GM13977 (cell line): ENCODE measurements at regions not wholly inside any gene's neighbourhood (a gene's known extent, or its start where the extent isn't known, plus 50 kb on each side); places are given as distances from the start of the nearest gene placed in this dataset.
"Not testable (repeated sequence)": the region's sequence is repeated elsewhere in the genome, so short reads cannot be mapped to it uniquely, and the experiment has no call there.

Source experiments
- DNase-seq: peaks from one replicate; pipeline ENCODE4 v3.0.0; 2012; ENCODE audit warnings: low spot score
- in situ Hi-C: fragments of 300-500 bp; cut with MboI; formaldehyde crosslinking; loops from one replicate; pipeline ENCODE4 v1.12.0; 2022; ENCODE audit warnings: low sequenced_read_pairs, low pct_unique_long_range_greater_than_20kb, mixed read lengths, inconsistent platforms; ENCODE audit not compliant: unreplicated experiment
- TF ChIP-seq, protein P1 (sequence below): IDR thresholded peaks from 2 replicates; pipeline ENCODE4 v1.5.1; 2012; ENCODE audit warnings: mild to moderate bottlenecking, control low read depth; ENCODE audit not compliant: insufficient read depth; ENCODE audit errors: extremely low read depth, missing control alignments

DNA sequence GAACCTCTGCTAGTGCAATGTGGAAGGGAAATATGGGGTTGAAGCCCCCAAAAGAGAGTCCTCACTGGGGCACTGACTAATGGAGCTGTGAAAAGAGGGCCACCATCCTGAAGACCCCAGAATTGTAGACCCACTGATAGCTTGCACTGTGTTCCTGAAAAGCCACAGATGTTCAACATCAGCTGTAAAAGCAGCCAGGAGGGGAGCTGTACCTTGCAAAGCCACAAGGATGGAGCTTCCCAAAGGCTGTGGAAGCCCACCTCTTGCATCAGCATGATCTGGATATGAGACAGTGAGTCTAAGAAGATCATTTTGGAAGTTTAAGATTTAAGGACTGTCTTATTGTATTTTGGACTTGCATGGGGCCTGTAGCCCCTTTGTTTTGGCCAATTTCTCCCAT is 125.8 kb upstream of the TGFBR2 start:
- TF ChIP-seq, protein P1, sequence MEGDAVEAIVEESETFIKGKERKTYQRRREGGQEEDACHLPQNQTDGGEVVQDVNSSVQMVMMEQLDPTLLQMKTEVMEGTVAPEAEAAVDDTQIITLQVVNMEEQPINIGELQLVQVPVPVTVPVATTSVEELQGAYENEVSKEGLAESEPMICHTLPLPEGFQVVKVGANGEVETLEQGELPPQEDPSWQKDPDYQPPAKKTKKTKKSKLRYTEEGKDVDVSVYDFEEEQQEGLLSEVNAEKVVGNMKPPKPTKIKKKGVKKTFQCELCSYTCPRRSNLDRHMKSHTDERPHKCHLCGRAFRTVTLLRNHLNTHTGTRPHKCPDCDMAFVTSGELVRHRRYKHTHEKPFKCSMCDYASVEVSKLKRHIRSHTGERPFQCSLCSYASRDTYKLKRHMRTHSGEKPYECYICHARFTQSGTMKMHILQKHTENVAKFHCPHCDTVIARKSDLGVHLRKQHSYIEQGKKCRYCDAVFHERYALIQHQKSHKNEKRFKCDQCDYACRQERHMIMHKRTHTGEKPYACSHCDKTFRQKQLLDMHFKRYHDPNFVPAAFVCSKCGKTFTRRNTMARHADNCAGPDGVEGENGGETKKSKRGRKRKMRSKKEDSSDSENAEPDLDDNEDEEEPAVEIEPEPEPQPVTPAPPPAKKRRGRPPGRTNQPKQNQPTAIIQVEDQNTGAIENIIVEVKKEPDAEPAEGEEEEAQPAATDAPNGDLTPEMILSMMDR: no peak
- in situ Hi-C loops: no loop called here
- DNase-seq: no peak

DNA sequence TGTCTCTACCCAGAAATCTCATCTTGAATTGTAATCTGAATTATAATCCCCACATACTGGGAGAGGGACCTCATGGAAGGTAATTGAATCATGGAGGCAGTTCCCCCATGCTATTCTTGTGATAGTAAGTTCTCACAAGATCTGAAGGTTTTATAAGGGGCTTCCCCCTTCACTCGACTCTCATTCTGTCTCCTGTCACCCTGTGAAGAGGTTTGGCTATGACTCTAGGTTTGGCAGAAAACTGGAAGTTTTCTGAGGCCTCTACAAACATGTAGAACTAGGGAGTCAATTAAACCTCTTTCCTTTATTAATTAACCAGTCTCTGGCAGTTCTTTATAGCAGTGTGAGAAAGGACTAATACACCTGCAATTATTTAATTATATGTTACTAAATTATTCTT is 125.2 kb upstream of the TGFBR2 start:
- no peak for DNase-seq
- in situ Hi-C loops: no loop called here
- TF ChIP-seq, protein P1: no peak

DNA sequence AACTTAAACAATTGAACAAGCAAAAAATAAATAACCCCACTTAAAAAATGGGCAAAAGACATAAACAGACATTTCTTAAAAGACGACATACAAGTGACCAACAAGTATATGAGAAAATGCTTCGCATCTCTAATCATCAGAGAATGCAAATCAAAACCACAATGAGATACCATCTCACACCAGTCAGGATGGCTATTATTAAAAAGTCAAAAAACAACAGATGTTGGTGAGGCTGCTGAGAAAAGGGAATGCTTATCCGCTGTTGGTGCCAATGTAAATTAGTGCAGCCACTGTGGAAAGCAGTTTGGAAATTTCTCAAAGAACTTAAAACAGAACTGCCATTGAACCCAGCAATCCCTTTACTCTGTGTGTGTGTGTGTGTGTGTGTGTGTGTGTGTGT is 122.2 kb upstream of the TGFBR2 start:
- in situ Hi-C loops, DNase-seq: not testable (repeated sequence)

DNA sequence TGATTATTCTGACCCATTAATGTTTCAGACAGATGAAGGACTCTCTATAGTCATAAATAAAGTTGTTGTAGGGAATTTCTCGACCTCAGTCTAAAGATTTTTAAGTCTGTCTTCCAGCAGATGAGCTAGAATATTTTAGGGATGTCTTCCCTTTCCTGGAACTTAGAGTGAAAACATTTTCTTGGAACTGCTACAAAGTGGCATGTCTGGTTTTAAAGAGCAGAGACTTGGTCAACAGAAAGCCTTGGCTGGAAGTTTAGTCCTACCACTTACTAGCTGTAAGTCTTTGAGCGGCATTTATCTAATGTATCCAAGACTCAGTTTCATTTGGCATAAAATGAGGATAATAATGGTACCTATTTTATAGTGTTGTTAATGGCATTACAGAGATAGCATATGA is 120.0 kb upstream of the TGFBR2 start:
- TF ChIP-seq, protein P1: no peak
- no peak for DNase-seq
- in situ Hi-C loops: no loop called here

DNA sequence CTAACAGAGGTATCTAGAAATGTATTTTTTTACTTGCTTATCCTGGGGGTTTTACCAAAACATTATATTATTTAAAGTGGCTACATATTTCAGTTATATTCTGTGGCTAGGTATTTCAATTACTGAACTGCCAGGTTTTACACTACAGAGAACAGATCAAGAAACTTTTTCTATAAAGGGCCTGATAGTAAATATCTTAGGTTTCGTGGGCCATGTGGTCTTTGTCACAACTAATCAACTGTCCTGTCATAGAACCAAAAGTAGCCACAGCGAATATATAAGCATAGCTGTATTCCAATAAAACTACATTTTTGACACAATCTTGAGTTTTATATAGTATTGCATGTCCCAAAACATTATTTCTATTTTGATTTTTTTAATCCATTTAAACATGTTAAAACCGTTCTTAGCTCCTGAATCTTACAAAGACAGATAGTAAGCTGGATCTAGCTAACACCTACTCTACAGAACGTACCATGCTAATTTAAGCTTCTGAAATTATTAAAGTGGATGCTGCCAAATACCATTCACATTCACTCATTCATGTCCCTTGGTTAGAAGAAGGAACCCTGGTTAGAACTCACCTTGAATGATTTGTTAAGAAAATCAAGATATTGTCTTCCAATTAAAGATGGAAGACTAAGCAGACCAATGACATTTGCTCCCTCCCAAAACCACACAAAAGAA is 118.2 kb upstream of the TGFBR2 start:
- TF ChIP-seq, protein P1: no peak
- DNase-seq: no peak
- in situ Hi-C loops: no loop called here

DNA sequence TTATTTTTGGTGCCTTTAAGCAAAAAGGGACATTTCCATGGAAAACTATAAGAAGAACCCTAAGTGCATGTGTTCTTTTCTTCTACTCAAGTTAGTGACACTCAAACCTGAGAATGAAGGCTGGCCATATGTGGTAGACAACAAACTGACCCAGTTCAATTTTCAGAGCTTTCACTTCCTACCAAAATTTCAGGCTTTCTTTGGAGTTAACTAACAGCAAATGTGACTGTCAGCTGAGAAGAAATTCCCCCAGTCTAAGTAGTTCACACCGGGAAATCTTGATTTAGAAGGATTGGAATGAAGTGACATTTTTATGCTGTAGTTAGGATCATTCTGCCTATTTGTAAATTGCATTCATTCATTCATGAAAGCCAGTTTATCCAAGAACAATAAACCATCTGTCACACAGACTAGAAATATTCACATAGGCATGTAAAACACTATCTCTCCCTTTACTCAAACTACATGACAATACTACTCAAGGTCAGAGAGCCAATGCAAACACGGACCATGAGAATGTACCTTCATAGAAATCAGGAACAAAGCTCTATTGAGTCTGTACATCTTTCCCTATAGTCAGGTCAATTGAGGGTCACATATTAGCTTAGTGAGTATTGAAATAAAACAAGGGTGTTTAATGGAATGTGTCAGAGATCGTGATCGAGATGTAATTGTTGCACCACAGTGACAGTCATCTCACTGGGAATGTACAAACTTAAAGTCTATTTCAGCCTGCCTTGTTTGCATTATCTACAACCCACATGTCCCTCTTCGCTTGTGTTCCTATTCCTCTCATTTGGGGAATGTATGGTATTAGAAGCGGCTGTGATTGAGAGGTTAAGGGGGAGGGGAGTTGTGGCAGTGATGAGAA is 113.8 kb upstream of the TGFBR2 start:
- TF ChIP-seq, protein P1: no peak
- no peak for DNase-seq
- in situ Hi-C loops: no loop called here

DNA sequence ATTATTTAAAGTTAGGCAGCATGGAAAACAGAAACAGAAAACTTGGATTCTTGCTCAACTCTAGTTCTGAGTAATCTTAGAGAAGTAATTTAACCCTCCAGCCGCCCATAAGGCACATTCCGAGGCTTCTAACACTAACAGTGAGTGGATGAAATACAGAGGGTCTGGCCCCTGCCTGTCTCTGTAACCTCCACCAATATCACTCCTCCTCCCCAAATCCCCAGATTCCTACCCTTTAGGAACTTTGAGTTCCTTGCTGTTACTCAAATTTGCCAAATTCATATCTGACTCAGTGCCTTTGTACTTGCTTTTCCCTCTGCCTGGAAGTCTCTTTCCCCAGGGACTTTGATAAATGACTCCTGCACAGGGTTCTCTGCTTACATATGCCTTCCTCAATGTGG is 112.5 kb upstream of the TGFBR2 start:
- TF ChIP-seq, protein P1: no peak
- in situ Hi-C loops: no loop called here
- DNase-seq: no peak
